ENCODE measurements at regions not wholly inside any gene's neighbourhood (a gene's known extent, or its start where the extent isn't known, plus 50 kb on each side); places are given as distances from the start of the nearest gene placed in this dataset.

DNA sequence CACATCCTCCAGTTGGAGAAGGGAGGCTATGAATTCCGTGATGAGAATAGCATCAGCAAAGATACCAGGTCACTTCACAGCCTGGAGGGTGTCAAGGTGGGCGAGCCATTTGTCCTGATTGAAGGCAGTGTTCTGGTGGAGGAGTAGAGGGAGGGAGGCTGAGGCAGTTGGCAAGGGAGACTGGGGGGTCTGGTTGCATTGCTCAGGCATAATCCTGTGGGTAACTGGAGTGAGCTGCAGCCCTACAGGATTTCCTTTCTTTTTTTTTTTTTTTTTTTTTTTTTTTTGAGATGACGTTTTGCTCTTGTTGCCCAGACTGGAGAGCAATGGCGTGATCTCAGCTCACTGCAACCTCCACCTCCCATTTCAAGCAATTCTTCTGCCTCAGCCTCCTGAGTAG, 223.9 kb upstream of the KLF4 start:
- DNase-seq (ENCODE audit: low spot score): no peak
- in situ Hi-C loops (cut with MboI; ENCODE audit: low sequenced_read_pairs, unreplicated experiment): no loop called here
- TF ChIP-seq, protein P1, sequence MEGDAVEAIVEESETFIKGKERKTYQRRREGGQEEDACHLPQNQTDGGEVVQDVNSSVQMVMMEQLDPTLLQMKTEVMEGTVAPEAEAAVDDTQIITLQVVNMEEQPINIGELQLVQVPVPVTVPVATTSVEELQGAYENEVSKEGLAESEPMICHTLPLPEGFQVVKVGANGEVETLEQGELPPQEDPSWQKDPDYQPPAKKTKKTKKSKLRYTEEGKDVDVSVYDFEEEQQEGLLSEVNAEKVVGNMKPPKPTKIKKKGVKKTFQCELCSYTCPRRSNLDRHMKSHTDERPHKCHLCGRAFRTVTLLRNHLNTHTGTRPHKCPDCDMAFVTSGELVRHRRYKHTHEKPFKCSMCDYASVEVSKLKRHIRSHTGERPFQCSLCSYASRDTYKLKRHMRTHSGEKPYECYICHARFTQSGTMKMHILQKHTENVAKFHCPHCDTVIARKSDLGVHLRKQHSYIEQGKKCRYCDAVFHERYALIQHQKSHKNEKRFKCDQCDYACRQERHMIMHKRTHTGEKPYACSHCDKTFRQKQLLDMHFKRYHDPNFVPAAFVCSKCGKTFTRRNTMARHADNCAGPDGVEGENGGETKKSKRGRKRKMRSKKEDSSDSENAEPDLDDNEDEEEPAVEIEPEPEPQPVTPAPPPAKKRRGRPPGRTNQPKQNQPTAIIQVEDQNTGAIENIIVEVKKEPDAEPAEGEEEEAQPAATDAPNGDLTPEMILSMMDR (IDR thresholded peaks at IDR 0.05; ENCODE audit: borderline replicate concordance, control extremely low read depth, extremely low read depth, insufficient read depth, missing control alignments): no peak

DNA sequence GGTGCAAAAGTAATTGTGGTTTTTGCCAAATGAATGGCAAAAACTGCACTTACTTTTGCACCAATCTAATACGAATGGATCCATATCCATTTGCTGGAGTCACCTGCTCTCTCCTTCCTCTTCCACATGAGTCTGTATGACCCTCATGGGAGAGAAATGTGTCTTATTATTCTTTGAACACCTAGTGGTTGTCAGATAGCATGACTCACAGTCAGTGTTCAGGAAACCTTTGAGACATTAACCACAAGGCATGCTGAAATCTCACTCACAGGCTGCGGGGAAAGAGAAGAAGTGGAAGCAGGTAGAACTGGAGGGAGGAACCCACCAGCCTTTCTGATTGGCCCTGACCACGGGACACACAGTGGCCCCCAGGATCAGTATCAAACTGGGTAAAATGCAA, 222.8 kb upstream of the KLF4 start:
- TF ChIP-seq, protein P1 (IDR thresholded peaks at IDR 0.05; ENCODE audit: borderline replicate concordance, control extremely low read depth, extremely low read depth, insufficient read depth, missing control alignments): no peak
- in situ Hi-C loops (cut with MboI; ENCODE audit: low sequenced_read_pairs, unreplicated experiment): no loop called here
- no peak for DNase-seq (ENCODE audit: low spot score)

DNA sequence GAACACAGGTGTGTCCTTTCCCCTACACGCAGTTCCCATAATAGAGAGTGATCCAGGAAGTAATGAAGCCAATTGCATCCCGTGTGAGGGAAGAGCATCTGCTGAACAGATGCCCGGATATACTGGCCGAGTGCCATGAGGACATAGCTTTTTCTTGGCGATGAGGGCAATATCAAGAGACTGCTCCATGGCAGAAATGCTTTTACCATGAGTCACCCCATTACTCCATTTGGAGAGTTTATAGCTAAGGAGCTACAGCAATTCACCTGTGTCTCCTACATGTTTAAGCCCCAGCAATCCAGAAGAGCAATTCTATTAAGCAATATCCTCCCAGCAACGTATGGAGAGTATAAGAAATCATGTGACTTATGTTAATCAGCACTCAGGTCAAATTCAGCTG, 222.0 kb upstream of the KLF4 start:
- in situ Hi-C loops (cut with MboI; ENCODE audit: low sequenced_read_pairs, unreplicated experiment): no loop called here

DNA sequence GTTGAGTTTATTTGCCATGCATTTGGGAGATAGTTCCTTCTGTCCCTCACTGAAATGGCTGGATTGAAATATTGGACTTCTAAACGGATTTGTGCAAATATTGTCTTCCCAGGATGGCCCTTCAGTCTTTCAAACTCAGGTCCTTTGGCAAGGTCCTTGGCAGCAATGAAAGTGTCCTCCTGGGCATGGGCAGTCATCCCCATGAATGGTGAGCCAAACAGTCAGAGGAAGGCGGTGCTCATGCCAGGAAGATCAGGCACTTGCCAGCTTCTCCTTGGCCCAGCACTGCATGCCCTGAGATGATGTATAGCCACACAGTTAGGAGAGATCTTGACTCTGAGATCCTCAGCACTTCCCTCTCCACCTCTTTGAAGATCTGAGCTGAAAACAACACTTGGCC, 221.4 kb upstream of the KLF4 start:
- no peak for DNase-seq (ENCODE audit: low spot score)
- TF ChIP-seq, protein P1 (IDR thresholded peaks at IDR 0.05; ENCODE audit: borderline replicate concordance, control extremely low read depth, extremely low read depth, insufficient read depth, missing control alignments): no peak
- in situ Hi-C loops (cut with MboI; ENCODE audit: low sequenced_read_pairs, unreplicated experiment): no loop called here

More for the DNA sequence above, 222.0 kb upstream of the KLF4 start:
- DNase-seq (ENCODE audit: low spot score): no peak
- TF ChIP-seq, protein P1 (IDR thresholded peaks at IDR 0.05; ENCODE audit: borderline replicate concordance, control extremely low read depth, extremely low read depth, insufficient read depth, missing control alignments): no peak

DNA sequence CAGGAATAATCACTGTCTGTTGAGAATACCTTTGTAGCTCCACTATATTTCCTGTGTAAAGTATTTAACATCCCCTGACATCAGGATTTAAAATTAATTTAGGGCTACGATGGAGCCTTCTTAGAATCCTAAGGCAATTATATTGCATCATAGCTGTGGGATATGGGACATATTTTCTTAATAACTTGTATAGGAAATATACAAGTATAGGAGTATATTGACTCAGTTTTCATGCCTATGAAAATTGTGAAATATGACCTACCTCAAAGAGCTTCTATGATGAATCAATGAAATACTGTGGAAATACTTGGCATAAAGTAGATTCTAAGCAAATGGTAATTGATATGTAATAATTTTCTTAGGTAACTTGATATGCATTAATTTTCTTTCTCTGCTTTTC, 221.0 kb upstream of the KLF4 start:
- DNase-seq (ENCODE audit: low spot score): no peak
- TF ChIP-seq, protein P1 (IDR thresholded peaks at IDR 0.05; ENCODE audit: borderline replicate concordance, control extremely low read depth, extremely low read depth, insufficient read depth, missing control alignments): no peak
- in situ Hi-C loops (cut with MboI; ENCODE audit: low sequenced_read_pairs, unreplicated experiment): no loop called here

DNA sequence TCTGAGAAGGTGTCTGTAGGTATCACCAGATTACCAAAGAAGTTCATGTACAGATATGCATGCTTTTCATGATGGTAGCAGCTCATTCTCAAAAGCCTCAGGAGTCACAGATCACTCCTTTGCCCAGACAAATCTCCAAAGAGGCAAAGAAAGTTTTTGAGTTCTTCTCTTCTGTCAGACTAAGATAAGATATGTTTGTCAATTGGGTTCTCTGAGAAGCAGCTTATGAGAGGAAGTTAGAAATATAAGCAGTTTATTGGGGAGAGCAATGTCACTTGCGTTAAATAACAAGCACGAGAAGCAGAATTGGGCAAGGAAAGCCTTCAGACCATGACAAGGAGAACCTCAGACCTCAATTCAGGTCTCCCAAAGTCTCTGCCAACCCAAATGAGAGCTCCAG, 219.2 kb upstream of the KLF4 start:
- in situ Hi-C loops (cut with MboI; ENCODE audit: low sequenced_read_pairs, unreplicated experiment): no loop called here
- DNase-seq (ENCODE audit: low spot score): no peak
- TF ChIP-seq, protein P1 (IDR thresholded peaks at IDR 0.05; ENCODE audit: borderline replicate concordance, control extremely low read depth, extremely low read depth, insufficient read depth, missing control alignments): no peak

DNA sequence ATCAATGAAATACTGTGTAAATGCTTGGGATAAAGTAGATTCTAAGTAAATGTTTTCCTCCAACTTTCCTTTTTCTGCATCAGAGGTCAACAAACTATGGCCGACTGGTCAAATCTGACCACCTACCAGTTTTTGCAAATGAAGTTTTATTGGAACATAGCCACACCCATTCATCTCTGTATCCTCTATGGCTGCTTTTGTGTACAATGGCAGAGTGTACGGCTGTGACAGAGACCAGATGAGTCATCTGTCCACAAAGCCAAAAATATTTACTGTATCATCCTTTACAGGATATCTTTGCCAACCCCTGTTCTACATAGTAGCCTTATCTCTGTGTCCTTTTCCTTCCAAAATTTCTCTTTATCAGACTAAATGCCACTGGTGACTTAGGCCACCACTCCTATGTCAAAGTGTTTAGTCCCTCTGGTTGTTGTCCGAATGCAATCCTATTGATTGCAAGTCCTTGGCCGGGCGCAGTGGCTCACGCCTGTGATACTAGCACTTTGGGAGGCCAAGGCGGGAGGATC, 218.4 kb upstream of the KLF4 start:
- TF ChIP-seq, protein P1 (IDR thresholded peaks at IDR 0.05; ENCODE audit: borderline replicate concordance, control extremely low read depth, extremely low read depth, insufficient read depth, missing control alignments): no peak
- in situ Hi-C loops (cut with MboI; ENCODE audit: low sequenced_read_pairs, unreplicated experiment): no loop called here
- DNase-seq (ENCODE audit: low spot score): no peak
